Trophoblast cell (in vitro differentiated cells and primary cell): ENCODE measurements at regions not wholly inside any gene's neighbourhood (a gene's known extent, or its start where the extent isn't known, plus 50 kb on each side); places are given as distances from the start of the nearest gene placed in this dataset.

ENCODE experiments used
- DNase-seq, 2 donors: peaks; one replicate each; pipeline ENCODE4 v3.0.0-alpha.2; 2016
- H2AFZ ChIP-seq: 2 replicates; pipeline ENCODE4 v1.6.1; 2013; ENCODE audit warnings: low read length, moderate library complexity, mild to moderate bottlenecking; ENCODE audit not compliant: insufficient read depth, poor library complexity
- H2AK5ac ChIP-seq: 2 replicates; pipeline ENCODE4 v1.6.1; 2013; ENCODE audit warnings: mild to moderate bottlenecking, low read length
- H2BK120ac ChIP-seq: 2 replicates; pipeline ENCODE4 v1.6.1; 2013; ENCODE audit warnings: low read length, mild to moderate bottlenecking, moderate library complexity; ENCODE audit not compliant: insufficient read depth, poor library complexity
- H2BK12ac ChIP-seq: 2 replicates; pipeline ENCODE4 v1.6.1; 2013; ENCODE audit warnings: mild to moderate bottlenecking, low read length, moderate library complexity
- H2BK5ac ChIP-seq: 2 replicates; pipeline ENCODE4 v1.6.1; 2013; ENCODE audit warnings: low read length, low read depth, moderate library complexity, mild to moderate bottlenecking; ENCODE audit not compliant: poor library complexity
- H3K14ac ChIP-seq: 2 replicates; pipeline ENCODE4 v1.6.1; 2013; ENCODE audit warnings: mild to moderate bottlenecking, low read length
- H3K18ac ChIP-seq: 2 replicates; pipeline ENCODE4 v1.6.1; 2013; ENCODE audit warnings: mild to moderate bottlenecking, low read length
- H3K23ac ChIP-seq: 2 replicates; pipeline ENCODE4 v1.6.1; 2013; ENCODE audit warnings: low read length
- H3K27ac ChIP-seq: 2 replicates; pipeline ENCODE4 v1.5.1; 2013; ENCODE audit warnings: low read depth, mild to moderate bottlenecking, inconsistent platforms, low read length, moderate library complexity
- H3K27me3 ChIP-seq: 2 replicates; pipeline ENCODE4 v1.6.1; 2013; ENCODE audit warnings: inconsistent platforms, mild to moderate bottlenecking, low read length, moderate library complexity; ENCODE audit not compliant: insufficient read depth
- H3K36me3 ChIP-seq, 2 experiments: 1 replicate in 1 of 2; 2 replicates in 1 of 2; pipeline ENCODE4 v1.6.1; 2013; ENCODE audit warnings: low read length in 2 of 2, mild to moderate bottlenecking in 2 of 2, moderate library complexity in 1 of 2; ENCODE audit not compliant: insufficient read depth in 2 of 2, control insufficient read depth in 1 of 2
- H3K4ac ChIP-seq: 2 replicates; pipeline ENCODE4 v1.6.1; 2013; ENCODE audit warnings: low read depth, mild to moderate bottlenecking, low read length, moderate library complexity
- H3K4me1 ChIP-seq, 2 experiments: 1 replicate in 1 of 2; 2 replicates in 1 of 2; pipeline ENCODE4 v1.6.1; 2013; ENCODE audit warnings: low read length in 2 of 2, mild to moderate bottlenecking in 2 of 2, moderate library complexity in 1 of 2; ENCODE audit not compliant: insufficient read depth in 2 of 2, control insufficient read depth in 1 of 2
- H3K4me2 ChIP-seq: 2 replicates; pipeline ENCODE4 v1.6.1; 2013; ENCODE audit warnings: inconsistent platforms, mild to moderate bottlenecking, low read length, moderate library complexity
- H3K4me3 ChIP-seq: 2 replicates; pipeline ENCODE4 v1.5.1; 2013; ENCODE audit warnings: mild to moderate bottlenecking, low read depth, low read length, inconsistent platforms
- H3K79me1 ChIP-seq: one replicate; pipeline ENCODE4 v1.6.1; 2013; ENCODE audit warnings: low read length
- H3K79me2 ChIP-seq: 2 replicates; pipeline ENCODE4 v1.6.1; 2013; ENCODE audit warnings: low read length, mild to moderate bottlenecking; ENCODE audit not compliant: control insufficient read depth, insufficient read depth, poor library complexity
- H3K9ac ChIP-seq: 2 replicates; pipeline ENCODE4 v1.6.1; 2013; ENCODE audit warnings: mild to moderate bottlenecking, low read length
- H3K9me3 ChIP-seq: 2 replicates; pipeline ENCODE4 v1.6.1; 2013; ENCODE audit warnings: low read depth, mild to moderate bottlenecking, control low read depth, inconsistent platforms, low read length; ENCODE audit not compliant: insufficient read depth
- H4K12ac ChIP-seq: 2 replicates; pipeline ENCODE4 v1.6.1; 2013; ENCODE audit warnings: low read depth, mild to moderate bottlenecking, low read length, moderate library complexity
- H4K8ac ChIP-seq: 2 replicates; pipeline ENCODE4 v1.6.1; 2013; ENCODE audit warnings: low read depth, mild to moderate bottlenecking, low read length, moderate library complexity
- H4K91ac ChIP-seq: one replicate; pipeline ENCODE4 v1.6.1; 2013; ENCODE audit warnings: low read depth, mild to moderate bottlenecking, low read length, moderate library complexity
- WGBS: extraction: QIAGEN DNeasy Blood & Tissue Kit; methylation state at CpG from one replicate; pipeline ENCODE4 v1.1.7; 2013; ENCODE audit warnings: missing lambda C conversion rate; ENCODE audit not compliant: insufficient read length, insufficient coverage; ENCODE audit errors: extremely low coverage; 5-methylcytosine and 5-hydroxymethylcytosine counted together

DNA sequence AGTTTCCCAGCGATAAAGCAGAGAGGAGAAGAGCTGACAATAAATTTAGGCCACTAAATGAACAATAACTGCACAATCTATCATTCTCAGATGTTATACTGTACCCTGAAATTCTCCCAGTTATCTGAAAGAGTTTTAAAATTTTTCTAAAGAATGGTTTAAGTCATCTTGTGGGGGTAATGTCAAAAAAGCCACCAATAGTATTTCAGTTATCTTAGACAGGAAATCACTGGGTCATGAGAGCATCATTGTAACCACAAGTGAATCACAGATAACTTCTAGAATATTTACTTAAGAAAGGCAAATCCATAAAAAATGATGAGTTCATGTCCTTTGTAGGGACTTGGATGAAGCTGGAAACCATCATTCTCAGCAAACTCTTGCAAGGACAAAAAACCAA, 147.1 kb downstream of the DNAJB9 start:
- Histone ChIP-seq H3K14ac (no peak overlapping the region), H3K4me2 (no peak overlapping the region), H3K27me3 (no peaks in the 10 kb centered on the region), H3K4me3 (no peak overlapping the region), H3K4ac (no peak overlapping the region), H3K27ac (no peak overlapping the region), H3K36me3 (no peaks in the 10 kb centered on the region), H2BK120ac (no peak overlapping the region), H3K9ac (no peak overlapping the region), H2BK12ac (no peak overlapping the region), H2AK5ac (no peak overlapping the region), H3K18ac (no peak overlapping the region), H3K4me1 (no peaks in the 10 kb centered on the region), H3K79me1 (no peaks in the 10 kb centered on the region), H4K8ac (no peak overlapping the region), H3K9me3 (no peaks in the 10 kb centered on the region), H4K12ac (no peak overlapping the region), H3K79me2 (no peaks in the 10 kb centered on the region), H2BK5ac (no peak overlapping the region), H2AFZ (no peak overlapping the region), H4K91ac (no peak overlapping the region), H3K23ac (no peak overlapping the region)
- DNase-seq, result no peak
- no CpG with 5 or more reads among the region's 1 CpG for WGBS

DNA sequence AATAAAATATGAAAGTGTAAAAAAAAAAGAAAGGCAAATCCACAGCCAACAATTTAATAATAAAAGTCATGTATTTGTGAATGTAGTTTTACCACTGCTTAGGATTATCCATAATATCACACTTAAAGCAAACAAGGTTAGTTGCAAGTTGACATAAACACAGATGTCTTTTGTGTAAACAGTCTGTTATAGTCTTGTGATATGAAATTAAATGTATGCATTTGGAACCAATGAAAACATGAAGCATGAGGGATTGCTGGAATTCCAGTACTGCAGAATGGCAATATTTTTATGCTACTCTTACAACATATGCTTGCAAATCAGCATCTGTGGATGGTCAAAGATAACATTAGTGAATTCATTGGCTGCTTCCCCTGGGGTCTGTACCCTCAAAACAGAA, 148.1 kb downstream of the DNAJB9 start:
- Histone ChIP-seq H3K14ac (no peak overlapping the region), H3K9ac (no peak overlapping the region), H3K18ac (no peak overlapping the region), H3K9me3 (no peaks in the 10 kb centered on the region), H2AFZ (no peak overlapping the region), H3K23ac (no peak overlapping the region), H3K79me1 (no peaks in the 10 kb centered on the region), H2BK120ac (no peak overlapping the region), H3K4me3 (no peak overlapping the region), H2BK12ac (no peak overlapping the region), H2BK5ac (no peak overlapping the region), H3K4me1 (no peaks in the 10 kb centered on the region), H2AK5ac (no peak overlapping the region), H3K36me3 (no peaks in the 10 kb centered on the region), H3K27ac (no peak overlapping the region), H3K27me3 (no peaks in the 10 kb centered on the region), H3K4ac (no peak overlapping the region), H4K91ac (no peak overlapping the region), H4K8ac (no peak overlapping the region), H3K4me2 (no peak overlapping the region), H3K79me2 (no peaks in the 10 kb centered on the region), H4K12ac (no peak overlapping the region)
- DNase-seq, result no peak

DNA sequence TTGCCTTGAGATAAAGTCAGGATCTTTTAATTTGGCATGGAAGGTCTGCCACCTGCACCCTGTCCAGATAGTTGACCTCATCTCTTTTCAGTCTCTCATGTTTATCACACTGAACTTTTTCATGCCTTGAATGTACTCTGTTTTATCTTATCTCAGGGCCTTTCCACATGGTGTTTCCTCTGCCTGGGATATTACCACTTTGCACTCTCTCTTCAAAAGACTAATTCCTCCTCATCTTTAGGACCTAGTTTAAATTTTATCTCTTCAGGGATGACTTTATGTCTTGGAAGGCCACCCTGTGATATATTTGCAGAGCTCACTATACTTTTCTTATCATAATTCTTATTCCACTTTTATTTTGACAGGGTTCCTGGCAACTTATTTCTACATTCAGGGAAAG, 150.0 kb downstream of the DNAJB9 start:
- H3K4ac ChIP-seq, result no peak overlapping the region
- H3K9me3 ChIP-seq, result no peaks in the 10 kb centered on the region
- H2BK120ac ChIP-seq, result no peak overlapping the region
- H3K23ac ChIP-seq, result no peak overlapping the region
- no peaks in the 10 kb centered on the region for H3K4me1 ChIP-seq
- no peak overlapping the region for H2AFZ ChIP-seq
- no peak overlapping the region for H4K91ac ChIP-seq
- H3K27ac ChIP-seq, result no peak overlapping the region
- H2BK12ac ChIP-seq, result no peak overlapping the region
- no peak overlapping the region for H4K8ac ChIP-seq
- no peak overlapping the region for H3K4me2 ChIP-seq
- H3K4me3 ChIP-seq, result no peak overlapping the region
- H4K12ac ChIP-seq, result no peak overlapping the region
- H3K36me3 ChIP-seq, result no peaks in the 10 kb centered on the region
- H3K9ac ChIP-seq, result no peak overlapping the region
- H2BK5ac ChIP-seq, result no peak overlapping the region
- no peak overlapping the region for H2AK5ac ChIP-seq
- no peaks in the 10 kb centered on the region for H3K79me1 ChIP-seq
- no peak for DNase-seq
- no peaks in the 10 kb centered on the region for H3K27me3 ChIP-seq
- no peak overlapping the region for H3K18ac ChIP-seq
- no peaks in the 10 kb centered on the region for H3K79me2 ChIP-seq
- no peak overlapping the region for H3K14ac ChIP-seq

DNA sequence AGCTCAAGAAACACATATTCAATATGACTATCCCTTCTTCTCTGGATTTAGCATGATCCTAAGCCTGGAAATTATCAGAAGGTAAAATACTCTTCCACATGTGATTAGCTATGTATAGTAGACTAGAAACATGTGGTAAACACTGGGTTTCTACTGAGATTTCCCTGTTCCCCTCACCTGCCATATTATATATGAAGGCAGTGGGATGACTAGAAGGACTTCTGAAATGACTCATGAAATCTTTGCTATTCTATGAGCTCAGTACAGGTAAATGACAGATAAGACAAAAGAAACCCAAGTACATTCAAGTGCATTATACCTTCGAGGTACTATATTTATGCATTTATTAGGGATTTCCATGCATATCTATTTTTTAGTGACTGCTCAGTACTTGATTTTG, 152.9 kb downstream of the DNAJB9 start:
- no peak overlapping the region for H2BK12ac ChIP-seq
- WGBS, result no CpG with 5 or more reads among the region's 1 CpG
- H3K4ac ChIP-seq, result no peak overlapping the region
- H3K9ac ChIP-seq, result no peak overlapping the region
- no peak overlapping the region for H4K12ac ChIP-seq
- no peaks in the 10 kb centered on the region for H3K79me1 ChIP-seq
- no peak overlapping the region for H3K14ac ChIP-seq
- H3K23ac ChIP-seq, result no peak overlapping the region
- H2BK5ac ChIP-seq, result no peak overlapping the region
- no peak overlapping the region for H4K8ac ChIP-seq
- no peak overlapping the region for H4K91ac ChIP-seq
- H3K9me3 ChIP-seq, result no peaks in the 10 kb centered on the region
- no peak for DNase-seq
- no peaks in the 10 kb centered on the region for H3K36me3 ChIP-seq
- no peaks in the 10 kb centered on the region for H3K79me2 ChIP-seq
- no peak overlapping the region for H3K27ac ChIP-seq
- no peak overlapping the region for H2BK120ac ChIP-seq
- H3K27me3 ChIP-seq, result no peaks in the 10 kb centered on the region
- no peak overlapping the region for H2AK5ac ChIP-seq
- no peak overlapping the region for H3K18ac ChIP-seq
- H2AFZ ChIP-seq, result no peak overlapping the region
- H3K4me2 ChIP-seq, result no peak overlapping the region
- H3K4me3 ChIP-seq, result no peak overlapping the region
- H3K4me1 ChIP-seq, result no peaks in the 10 kb centered on the region

DNA sequence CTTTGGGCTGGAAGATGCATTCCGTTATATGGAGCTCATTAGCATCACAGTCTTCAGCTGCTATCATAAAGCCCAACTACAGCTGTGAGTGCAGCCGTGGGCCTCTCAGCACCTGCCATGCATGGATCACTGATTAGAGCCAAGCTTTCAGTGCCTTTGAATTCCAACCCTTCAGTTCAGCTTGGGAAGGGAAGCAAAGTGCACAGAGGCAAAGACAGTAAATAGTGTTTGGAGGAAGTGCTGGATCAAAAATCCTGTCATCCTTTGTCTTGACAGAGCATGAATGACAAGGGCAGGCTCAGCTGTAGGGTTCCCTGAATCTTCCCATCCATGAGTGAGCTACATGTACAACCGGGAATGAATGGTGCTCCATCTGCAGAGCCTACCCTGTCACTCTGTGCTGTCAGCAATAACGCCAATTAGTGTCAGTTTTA, 153.7 kb downstream of the DNAJB9 start:
- no peak overlapping the region for H4K8ac ChIP-seq
- no peak overlapping the region for H2AFZ ChIP-seq
- no peak overlapping the region for H2BK12ac ChIP-seq
- H2AK5ac ChIP-seq, result no peak overlapping the region
- peak overlapping the region; percentile 5 for H3K23ac ChIP-seq
- no peak overlapping the region for H3K4me3 ChIP-seq
- no peak for DNase-seq
- no peak overlapping the region for H4K12ac ChIP-seq
- WGBS, result no CpG with 5 or more reads among the region's 4 CpGs
- no peak overlapping the region for H3K4me2 ChIP-seq
- no peak overlapping the region for H2BK5ac ChIP-seq
- no peaks in the 10 kb centered on the region for H3K9me3 ChIP-seq
- H2BK120ac ChIP-seq, result no peak overlapping the region
- H4K91ac ChIP-seq, result no peak overlapping the region
- no peaks in the 10 kb centered on the region for H3K36me3 ChIP-seq
- no peaks in the 10 kb centered on the region for H3K4me1 ChIP-seq
- no peaks in the 10 kb centered on the region for H3K79me1 ChIP-seq
- H3K27me3 ChIP-seq, result no peaks in the 10 kb centered on the region
- H3K27ac ChIP-seq, result no peak overlapping the region
- H3K18ac ChIP-seq, result no peak overlapping the region
- H3K9ac ChIP-seq, result no peak overlapping the region
- H3K79me2 ChIP-seq, result no peaks in the 10 kb centered on the region
- no peak overlapping the region for H3K14ac ChIP-seq
- H3K4ac ChIP-seq, result no peak overlapping the region
